GM20431 (cell line): ENCODE measurements at regions not wholly inside any gene's neighbourhood (a gene's known extent, or its start where the extent isn't known, plus 50 kb on each side); places are given as distances from the start of the nearest gene placed in this dataset.
"Not testable (repeated sequence)": the region's sequence is repeated elsewhere in the genome, so short reads cannot be mapped to it uniquely, and the experiment has no call there.

Experiments used
- in situ Hi-C: fragments of 300-500 bp; cut with MseI, MboI; formaldehyde crosslinking; loops from one replicate; pipeline ENCODE4 v1.15.0; 2020; ENCODE audit warnings: low sequenced_read_pairs; ENCODE audit not compliant: unreplicated experiment

DNA sequence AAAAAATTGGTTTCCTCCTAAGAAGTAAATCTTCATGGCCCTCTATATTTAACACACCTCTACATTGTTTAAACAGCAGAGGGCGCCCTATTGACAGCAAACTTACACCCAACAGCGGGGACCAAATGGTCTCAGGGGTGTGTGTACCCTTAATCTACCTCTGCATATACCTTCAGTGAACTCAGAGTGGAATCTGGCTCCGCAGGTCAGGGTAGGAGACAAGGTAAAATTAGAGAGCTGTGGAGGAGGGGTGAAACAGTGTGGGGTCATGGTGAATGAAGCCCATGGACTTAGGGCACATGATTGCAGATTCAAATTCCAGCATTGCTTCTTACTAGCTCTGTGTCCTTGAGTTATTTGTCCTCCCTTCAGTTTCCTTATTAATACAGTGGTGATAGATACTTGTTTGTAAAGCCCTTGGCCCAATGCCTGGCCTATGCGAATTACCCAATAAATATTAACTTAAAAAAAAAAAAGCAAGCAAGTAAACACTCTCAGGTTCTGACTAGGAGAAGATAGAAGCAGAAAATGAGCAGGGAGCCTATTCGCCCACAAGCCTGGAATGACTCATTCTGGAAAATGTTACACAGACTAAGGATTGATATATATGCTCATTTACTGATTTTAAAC is 122.9 kb downstream of the CAVIN4 start:
- in situ Hi-C loops = loop anchor here (25.0 kb wide), 1 partner anchor 611 kb away; no protein-coding TSS in a partner anchor

DNA sequence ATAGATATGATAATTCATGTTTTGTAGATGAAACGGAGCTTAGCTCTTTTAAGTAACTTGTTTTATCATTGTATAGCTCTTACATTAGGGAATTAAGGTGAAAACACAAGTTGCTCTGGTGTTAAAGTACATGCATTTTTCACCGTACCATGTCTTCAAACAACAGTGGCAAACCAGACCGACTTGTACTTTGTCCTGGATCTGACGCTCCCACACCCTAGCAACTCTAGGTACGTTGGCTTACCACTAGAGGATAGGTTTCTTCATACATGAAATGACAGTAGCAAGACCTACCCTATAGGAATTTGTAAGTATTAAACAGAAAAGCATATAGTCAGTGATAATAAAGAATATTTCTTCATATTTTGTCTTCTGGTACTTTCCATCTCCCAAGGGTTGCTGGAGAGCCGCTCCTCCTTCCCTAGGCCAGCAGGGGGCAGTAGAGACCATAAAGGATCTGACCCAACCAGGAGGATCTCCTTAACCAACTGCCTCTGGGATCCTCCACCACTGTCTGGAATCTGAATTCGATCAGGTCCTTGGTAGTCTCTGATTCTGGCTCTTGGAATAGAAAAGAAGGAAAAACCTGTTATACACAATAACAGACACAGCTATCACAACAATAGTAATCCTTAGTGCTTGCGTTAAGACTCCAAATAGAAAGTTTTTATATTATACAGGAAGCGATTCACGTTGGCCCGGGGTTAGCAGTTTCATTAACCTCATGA is 136.7 kb downstream of the CAVIN4 start:
- in situ Hi-C loops = loop anchor here (25.0 kb wide), 1 partner anchor 598 kb away; no protein-coding TSS in a partner anchor

DNA sequence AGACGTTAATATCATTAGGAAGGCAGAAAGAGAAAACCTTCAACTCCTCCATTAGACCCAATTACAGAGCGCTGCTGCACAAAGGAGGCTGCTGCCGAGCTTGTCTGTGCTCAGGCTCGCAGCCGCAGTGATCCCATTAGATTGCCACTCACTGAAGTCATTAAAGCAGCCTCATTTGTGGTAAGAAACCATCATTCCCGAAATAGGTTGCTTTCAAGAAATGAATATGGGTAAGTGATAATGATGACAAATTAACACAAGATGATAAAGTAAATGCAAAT is 137.2 kb downstream of the CAVIN4 start:
- in situ Hi-C loops = loop anchor here (25.0 kb wide), 1 partner anchor 597 kb away; no protein-coding TSS in a partner anchor

DNA sequence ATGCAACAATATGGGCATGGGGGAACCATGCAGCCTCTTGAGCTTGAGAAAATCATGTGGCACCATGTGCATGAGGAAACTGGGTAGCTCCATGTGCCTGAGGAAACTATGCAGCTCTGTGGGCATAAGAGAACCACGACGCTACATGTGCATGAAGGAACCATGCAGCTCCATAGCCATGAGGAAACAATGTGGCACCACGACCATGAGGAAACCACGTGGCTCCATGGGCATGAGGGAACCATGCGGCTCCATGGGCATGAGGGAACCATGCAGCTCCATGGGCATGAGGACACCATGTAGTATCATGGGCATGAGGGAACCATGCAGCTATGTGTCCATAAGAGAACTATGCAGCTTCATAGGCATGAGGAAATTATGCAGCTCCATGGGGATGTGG is 140.8 kb downstream of the CAVIN4 start:
- in situ Hi-C loops = loop anchor here (25.0 kb wide), 1 partner anchor 594 kb away; no protein-coding TSS in a partner anchor

DNA sequence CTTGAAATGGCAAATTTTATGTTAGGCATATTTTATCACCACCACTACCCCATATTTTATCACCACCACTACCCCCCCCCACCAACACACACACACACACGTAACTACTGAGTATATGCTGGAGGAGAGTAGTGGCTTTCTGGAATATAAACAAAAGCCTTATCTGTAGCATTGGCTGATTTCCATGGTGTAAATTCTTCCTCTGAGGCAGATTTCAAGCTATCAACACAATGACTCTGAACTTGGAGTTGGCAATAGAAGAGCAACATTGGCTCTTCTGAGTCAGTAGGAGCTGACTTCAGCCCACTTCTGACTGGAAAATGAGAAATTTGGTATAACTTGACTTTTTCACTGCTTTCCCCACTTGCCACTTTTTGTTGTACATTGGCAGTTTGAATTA is 143.0 kb downstream of the CAVIN4 start:
- in situ Hi-C loops = loop anchor here (25.0 kb wide), 1 partner anchor 591 kb away; no protein-coding TSS in a partner anchor

DNA sequence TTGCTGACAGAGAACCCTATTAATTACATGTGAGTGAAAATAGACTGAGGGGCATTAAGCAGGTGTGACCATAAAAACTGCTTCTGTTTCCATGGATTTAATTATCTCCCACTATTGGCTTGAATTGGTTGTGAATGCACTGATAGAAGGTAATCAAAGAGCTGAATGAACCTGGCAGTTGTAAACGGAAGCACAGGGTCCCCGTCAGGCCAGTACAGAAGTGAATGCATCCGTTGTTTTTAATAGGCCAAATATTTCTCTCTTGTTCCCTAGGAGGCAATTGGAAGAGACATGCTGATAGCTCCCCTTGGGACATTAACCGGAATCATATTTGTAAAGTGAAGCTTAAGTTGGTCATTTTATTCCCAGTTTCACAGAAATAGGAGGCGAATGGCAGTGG is 147.0 kb downstream of the CAVIN4 start:
- in situ Hi-C loops = loop anchor here (25.0 kb wide), 1 partner anchor 587 kb away; no protein-coding TSS in a partner anchor

DNA sequence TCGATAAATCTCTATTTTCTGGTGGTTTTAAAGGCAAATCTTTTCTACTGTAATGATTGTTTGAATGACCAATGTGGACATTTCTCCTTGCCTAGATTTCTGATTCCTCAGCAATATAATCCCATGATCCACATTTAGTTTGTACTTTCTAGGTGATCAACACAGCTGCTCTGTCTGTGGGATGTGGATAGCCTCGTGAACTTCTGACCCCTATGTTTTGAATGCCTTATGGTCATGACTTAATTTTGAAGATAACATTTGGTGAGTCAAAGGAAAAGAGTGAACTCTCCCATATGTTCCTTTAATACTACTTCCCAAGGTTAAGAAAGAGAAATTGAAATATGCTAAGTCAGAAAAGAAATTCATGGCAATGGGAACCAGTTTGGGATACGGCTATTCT is 147.5 kb downstream of the CAVIN4 start:
- in situ Hi-C loops = no loop called here

DNA sequence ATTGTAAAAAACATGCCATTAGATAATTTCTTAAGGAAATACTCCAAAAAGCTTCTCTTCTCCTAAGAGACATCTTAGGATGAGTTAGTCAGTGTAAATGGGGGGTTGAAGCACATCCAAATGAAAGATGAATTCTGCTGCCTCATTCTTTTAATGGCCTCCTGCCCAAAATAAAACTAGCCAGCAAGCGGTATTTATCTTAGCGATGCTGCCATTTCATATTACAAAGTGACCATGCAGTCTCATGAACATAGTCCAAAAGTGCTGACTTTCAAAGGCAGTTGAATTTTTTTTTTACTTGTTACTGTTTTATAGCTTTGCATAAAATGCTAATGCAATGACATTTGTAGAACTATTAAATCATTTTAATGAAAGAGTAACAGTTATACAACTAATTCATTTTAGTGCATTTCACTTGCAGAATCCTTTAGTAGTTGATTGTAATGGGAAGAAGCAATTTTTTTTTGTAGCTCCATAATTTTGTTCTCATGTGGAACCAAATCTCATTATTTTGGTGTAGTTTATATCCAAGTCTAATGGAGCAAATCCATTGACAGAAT is 151.5 kb downstream of the CAVIN4 start:
- in situ Hi-C loops = no loop called here

DNA sequence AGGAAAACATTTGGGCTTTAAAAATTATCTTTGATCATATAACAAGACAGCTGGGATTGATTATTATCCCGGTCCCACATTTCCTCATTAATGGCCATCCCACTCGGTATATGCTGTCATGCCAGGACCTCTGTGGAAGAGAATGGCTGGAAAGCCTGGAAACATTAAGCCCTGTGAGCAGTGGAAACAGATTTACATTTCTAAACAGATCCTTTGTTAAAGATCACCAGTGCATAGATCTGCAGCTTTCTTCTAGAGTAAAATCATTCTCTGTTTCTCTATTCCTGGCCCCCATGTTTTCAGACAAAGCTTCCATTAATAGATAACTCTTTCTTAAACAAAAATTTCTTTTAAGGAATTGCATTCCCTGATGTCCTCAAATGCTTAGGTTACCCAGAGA is 152.2 kb downstream of the CAVIN4 start:
- in situ Hi-C loops = no loop called here

DNA sequence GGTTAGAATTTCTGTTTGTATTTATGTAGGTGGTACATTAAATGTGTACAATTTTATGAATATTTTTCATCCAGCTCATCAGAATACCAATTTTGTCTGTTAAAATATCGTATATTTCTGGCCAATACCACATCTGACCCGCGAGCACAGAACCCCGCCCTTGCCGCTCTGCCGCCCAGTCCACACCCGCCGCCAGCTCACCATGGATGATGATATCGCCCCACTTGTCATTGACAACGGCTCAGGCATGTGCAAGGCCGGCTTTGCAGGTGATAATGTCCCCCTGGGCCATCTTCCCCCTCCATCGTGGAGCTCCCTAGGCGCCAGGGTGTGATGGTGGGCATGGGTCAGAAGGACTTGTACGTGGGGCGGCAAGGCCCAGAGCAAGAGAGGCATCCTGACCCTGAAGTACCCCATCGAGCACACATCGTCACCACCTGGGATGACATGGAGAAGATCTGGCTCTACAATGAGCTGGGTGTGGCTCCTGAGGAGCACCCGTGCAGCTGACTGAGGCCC is 153.2 kb downstream of the CAVIN4 start:
- in situ Hi-C loops = no loop called here

DNA sequence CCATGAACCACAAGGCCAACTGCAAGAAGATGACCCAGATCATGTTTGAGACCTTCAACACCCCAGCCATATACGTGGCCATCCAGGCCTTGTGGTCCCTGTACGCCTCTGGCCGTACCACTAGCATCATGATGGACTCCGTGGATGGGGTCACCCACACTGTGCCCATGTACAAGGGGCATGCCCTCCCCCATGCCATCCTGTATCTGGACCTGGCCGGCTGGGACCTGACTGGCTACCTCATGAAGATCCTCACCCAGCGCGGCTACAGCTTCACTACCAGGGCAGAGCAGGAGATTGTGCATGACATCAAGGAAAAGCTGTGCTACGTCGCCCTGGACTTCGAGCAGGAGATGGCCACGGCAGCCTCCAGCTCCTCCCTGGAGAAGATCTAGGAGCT is 153.7 kb downstream of the CAVIN4 start:
- in situ Hi-C loops = no loop called here

DNA sequence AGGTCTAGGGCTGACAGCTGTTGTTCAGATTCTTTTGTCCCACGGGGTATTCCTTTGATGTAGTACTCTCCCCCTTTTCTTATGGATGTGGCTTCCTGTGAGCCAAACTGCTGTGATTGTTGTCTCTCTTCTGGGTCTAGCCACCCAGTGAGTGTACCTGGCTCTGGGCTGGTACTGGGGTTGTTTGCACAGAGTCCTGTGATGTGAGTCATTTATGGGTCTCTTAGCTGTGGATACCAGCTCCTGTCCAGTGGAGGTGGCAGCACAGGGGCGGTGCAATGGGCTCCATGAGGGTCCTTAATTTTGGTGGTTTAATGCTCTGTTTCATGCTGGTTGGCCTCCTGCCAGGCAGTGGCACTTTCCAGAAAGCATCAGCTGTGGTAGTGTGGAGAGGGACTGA is 161.3 kb downstream of the CAVIN4 start:
- in situ Hi-C loops = no loop called here

DNA sequence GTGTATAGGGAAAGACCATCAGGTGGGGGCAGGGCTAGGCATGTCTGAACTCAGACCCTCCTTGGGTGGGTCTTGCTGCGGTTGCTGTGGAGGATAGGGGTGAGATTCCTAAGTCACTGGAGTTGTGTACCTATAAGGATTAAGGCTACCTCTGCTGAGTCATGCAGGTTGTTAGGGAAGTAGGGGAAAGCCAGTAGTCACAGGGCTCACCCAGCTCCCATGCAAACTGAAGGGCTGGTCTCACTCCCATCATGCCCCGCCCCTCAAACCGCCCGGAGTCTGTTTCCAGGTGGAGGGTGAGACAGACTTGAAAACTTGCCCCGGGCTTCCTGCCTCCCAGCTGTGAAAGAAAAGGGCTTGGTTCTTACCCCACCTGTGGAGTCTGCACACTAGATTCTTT is 161.8 kb downstream of the CAVIN4 start:
- in situ Hi-C loops = no loop called here

DNA sequence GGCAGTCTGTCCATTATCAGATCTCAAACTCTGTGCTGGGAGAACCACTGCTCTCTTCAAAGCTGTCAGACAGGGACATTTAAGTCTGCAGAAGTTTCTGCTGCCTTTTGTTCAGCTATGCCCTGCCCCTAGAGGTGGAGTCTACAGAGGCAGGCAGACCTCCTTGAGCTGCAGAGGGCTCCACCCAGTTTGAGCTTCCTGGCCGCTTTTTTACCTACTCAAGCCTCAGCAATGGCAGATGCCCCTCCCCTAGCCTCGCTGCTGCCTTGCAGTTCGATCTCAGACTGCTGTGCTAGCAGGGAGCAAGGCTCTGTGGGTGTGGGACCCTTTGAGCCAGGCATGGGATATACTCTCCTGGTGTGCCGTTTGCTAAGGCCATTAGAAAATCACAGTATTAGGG is 171.1 kb downstream of the CAVIN4 start:
- in situ Hi-C loops = not testable (repeated sequence)

DNA sequence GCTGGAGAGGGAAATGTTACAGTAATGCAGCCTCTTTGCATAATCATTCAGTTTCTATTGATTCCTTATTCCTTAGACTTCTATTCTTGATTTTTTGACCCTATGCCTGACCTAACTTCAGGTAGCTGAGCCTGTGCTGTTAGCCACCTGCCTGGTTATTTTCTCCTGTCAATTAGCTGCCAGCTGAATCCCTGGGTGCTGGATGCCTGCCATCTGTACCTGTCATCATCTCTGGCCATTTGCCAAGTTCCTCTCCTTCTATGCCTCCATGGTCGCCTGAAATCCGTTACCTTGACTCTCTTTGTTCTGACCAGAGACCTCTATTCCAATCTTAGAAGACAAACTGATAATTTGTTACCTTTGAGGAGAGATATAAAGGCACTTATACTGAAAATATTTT is 178.3 kb downstream of the CAVIN4 start:
- in situ Hi-C loops = no loop called here

DNA sequence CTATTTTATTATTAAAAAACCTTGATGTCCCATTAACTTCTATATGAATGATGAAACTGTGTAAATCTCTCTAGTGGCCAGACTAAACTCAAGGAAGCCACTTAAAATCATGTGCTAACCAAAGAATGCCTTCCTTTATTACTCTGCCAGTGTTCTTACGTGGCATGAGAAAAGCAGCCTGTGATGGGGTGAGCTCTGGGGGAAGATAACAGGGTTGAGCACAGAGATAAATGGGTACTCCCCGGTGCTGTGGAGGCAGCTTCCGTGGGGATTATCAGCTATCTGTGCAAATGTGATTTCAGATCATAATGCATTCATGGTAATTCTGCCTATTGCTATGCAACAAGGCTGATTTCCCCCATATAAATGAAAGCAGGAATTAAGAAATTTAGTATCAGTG is 181.3 kb downstream of the CAVIN4 start:
- in situ Hi-C loops = no loop called here

DNA sequence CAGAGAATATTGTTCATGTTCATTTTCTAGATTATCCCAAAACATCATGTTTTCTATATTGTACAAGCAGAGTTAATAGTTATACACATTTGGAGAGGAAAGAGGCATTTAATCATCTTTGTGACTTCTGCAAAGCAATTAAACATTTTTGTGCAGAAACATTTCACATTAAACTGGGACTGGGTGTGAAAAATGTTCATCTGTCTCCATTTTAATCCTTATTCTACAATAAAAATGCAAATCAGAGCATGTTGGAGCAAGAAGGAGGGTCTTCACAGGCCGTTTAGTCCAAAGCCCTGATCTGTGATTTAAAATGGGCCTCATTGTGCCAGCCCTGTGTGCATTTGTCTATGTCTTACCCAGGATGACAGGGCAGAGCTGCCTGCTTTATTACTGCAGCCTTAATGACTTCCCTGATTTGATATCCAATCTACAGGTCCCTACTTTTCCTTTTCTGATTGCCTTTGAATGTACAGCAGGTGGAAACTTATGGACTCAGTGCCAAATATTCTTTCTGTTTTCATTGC is 183.5 kb downstream of the CAVIN4 start:
- in situ Hi-C loops = no loop called here

DNA sequence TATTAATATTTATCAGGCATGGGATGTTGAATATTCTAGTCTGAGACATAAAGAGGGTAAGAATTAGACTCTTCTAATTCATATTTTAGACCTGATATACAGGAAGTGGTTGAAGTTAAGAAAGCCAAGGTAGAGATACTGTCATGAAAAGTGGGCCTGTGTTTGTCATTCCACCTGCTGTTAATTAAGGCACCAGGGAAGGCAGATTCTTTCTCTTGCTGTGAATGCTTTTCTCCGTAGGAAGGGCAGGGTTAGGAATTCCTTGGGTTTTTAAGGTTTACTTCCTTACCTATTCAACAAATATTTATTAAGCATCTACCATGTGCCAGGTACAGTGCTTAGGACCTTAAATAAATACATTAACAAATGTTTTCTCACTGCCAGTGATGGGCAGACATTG is 196.4 kb downstream of the CAVIN4 start:
- in situ Hi-C loops = no loop called here

DNA sequence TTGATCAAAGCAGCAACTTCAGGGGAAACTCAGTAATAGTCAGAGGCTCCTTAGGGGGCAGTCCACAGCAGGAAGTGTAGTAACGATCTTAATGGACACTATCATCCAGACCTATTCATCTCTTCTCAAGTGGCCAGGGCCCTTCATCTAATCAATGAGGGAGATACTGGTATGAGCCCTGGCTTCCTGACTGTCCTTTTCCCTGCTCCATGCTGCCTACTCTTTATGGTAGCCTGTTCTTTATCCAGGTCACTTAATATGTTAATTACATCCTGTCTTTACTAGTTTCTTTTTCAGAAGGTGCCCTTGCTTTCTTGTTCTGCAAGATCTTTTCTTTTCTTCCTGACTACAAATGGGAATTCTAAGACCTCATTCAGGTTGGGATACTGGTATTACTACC is 197.1 kb downstream of the CAVIN4 start:
- in situ Hi-C loops = no loop called here

DNA sequence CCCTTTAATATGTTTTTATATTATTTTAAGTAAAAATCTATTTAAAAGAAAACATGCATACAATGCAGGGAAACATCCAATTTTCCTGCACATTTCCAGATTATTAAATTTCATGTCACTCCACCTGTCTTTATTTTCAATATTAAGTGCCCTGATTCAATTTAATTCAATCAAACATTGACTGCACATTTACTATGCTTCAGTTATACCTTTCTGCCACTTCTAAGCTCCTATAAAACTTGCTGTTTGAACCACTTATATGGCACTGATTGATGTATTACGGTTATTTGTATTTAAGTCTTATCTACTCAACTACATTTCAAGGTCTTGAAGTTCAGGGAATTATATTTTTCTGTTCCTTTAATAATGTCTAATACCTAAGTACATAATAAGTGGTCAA is 198.0 kb downstream of the CAVIN4 start:
- in situ Hi-C loops = no loop called here

DNA sequence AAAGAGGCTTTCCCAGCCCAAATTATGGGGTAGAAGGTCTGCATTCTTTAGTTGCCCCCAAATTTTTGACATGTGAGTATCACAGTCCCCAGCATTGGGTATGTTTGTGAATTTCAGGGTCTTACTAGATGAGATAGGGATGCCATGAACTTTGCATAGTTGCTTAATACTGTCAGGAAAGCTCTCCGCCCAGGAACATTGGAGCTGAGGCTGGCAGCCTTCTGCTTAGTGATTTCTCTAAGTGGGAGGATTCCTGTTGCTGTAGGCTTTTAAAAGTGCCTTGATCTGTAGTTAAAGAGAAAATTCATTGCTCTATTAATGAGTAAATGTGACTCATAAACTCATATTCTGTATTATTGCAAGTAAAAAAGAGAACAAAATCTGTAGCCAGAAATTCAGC is 206.9 kb downstream of the CAVIN4 start:
- in situ Hi-C loops = no loop called here
